ENCODE measurements at regions not wholly inside any gene's neighbourhood (a gene's known extent, or its start where the extent isn't known, plus 50 kb on each side); places are given as distances from the start of the nearest gene placed in this dataset.
"Not testable (repeated sequence)": the region's sequence is repeated elsewhere in the genome, so short reads cannot be mapped to it uniquely, and the experiment has no call there.

GRCh38 chr3:83218383-83219200 is 1457.1 kb upstream of the GBE1 start:
- no peak overlapping the region for H3K27ac ChIP-seq (ENCODE audit: low read depth, low read length)
- no peaks in the 10 kb centered on the region for H3K36me3 ChIP-seq (ENCODE audit: control insufficient read depth, low read length)
- no peaks in the 10 kb centered on the region for H3F3A ChIP-seq (ENCODE audit: control insufficient read depth, insufficient read depth)
- no peaks in the 10 kb centered on the region for H4K20me1 ChIP-seq (ENCODE audit: control insufficient read depth, insufficient read depth, low read depth, low read length)
- H3K27me3 ChIP-seq (ENCODE audit: control insufficient read depth, low read length), result no peaks in the 10 kb centered on the region
- TF ChIP-seq EZH2phosphoT487 (IDR thresholded peaks at IDR 0.05; ENCODE audit: borderline replicate concordance, low read length), result no peak
- TF ChIP-seq, protein P1, sequence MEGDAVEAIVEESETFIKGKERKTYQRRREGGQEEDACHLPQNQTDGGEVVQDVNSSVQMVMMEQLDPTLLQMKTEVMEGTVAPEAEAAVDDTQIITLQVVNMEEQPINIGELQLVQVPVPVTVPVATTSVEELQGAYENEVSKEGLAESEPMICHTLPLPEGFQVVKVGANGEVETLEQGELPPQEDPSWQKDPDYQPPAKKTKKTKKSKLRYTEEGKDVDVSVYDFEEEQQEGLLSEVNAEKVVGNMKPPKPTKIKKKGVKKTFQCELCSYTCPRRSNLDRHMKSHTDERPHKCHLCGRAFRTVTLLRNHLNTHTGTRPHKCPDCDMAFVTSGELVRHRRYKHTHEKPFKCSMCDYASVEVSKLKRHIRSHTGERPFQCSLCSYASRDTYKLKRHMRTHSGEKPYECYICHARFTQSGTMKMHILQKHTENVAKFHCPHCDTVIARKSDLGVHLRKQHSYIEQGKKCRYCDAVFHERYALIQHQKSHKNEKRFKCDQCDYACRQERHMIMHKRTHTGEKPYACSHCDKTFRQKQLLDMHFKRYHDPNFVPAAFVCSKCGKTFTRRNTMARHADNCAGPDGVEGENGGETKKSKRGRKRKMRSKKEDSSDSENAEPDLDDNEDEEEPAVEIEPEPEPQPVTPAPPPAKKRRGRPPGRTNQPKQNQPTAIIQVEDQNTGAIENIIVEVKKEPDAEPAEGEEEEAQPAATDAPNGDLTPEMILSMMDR (IDR thresholded peaks at IDR 0.05; ENCODE audit: low read depth, low read length, poor library complexity, severe bottlenecking), result no peak
- H3K4me2 ChIP-seq (ENCODE audit: low read length), result no peak overlapping the region
- H3K9me3 ChIP-seq (ENCODE audit: control insufficient read depth, insufficient read depth, low read length), result no peaks in the 10 kb centered on the region; the same call in 1 of the 2 replicates
- no peaks in the 10 kb centered on the region for H3K79me2 ChIP-seq (ENCODE audit: control insufficient read depth, low read length)
- no peaks in the 10 kb centered on the region for H3K4me1 ChIP-seq (ENCODE audit: control insufficient read depth, low read length)
- no peaks in the 10 kb centered on the region for H3K9me2 ChIP-seq (replicated peaks; ENCODE audit: control insufficient read depth, low read length)
- no peak overlapping the region for H3K4me3 ChIP-seq (ENCODE audit: low read length)

GRCh38 chr3:83217595-83218118 is 1456.2 kb upstream of the GBE1 start:
- not testable (repeated sequence) for H4K20me1 ChIP-seq (ENCODE audit: control insufficient read depth, insufficient read depth, low read depth, low read length); H3K9me3 ChIP-seq (ENCODE audit: control insufficient read depth, insufficient read depth, low read length); H3K79me2 ChIP-seq (ENCODE audit: control insufficient read depth, low read length); H3K36me3 ChIP-seq (ENCODE audit: control insufficient read depth, low read length); H3K4me2 ChIP-seq (ENCODE audit: low read length); H3K4me1 ChIP-seq (ENCODE audit: control insufficient read depth, low read length); H3K4me3 ChIP-seq (ENCODE audit: low read length); H3K9me2 ChIP-seq (replicated peaks; ENCODE audit: control insufficient read depth, low read length); H3K27ac ChIP-seq (ENCODE audit: low read depth, low read length); H3F3A ChIP-seq (ENCODE audit: control insufficient read depth, insufficient read depth); H3K27me3 ChIP-seq (ENCODE audit: control insufficient read depth, low read length)

DNA sequence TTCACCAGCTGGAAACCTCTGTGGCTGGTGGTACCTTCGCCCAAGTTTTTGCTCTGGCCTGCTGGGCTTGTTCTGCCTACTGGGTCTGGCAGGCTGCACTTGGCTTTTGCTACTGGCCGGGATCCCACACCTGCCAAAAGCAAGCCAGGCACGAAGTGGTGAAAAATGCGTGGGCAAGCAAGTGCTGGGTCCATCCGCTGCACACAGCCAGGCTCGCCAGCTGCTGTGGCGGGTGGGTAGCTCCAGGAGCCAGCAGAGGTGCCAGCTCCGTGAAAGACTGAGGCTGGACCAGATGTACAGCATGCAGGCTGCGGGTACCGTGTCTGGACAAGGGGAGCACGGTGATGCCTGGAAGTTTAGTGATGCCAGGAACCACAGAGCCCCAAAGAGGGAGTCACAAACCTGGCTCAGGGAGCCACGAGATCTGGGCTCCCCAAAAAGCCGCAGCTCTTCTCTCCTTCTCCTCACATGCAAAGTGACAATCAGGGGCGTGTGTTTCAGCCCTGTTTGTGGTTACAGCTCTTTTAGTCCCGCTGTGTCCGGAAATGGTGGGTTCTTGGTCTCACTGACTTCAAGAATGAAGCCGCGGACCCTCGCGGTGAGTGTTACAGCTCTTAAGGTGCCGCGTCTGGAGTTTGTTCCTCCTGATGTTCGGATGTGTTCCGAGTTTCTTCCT is 1455.6 kb upstream of the GBE1 start:
- Histone ChIP-seq H3K4me1 (ENCODE audit: control insufficient read depth, low read length) (no peaks in the 10 kb centered on the region), H3K4me2 (ENCODE audit: low read length) (no peak overlapping the region), H3F3A (ENCODE audit: control insufficient read depth, insufficient read depth) (no peaks in the 10 kb centered on the region), H3K36me3 (ENCODE audit: control insufficient read depth, low read length) (no peaks in the 10 kb centered on the region), H3K27me3 (ENCODE audit: control insufficient read depth, low read length) (no peaks in the 10 kb centered on the region), H3K4me3 (ENCODE audit: low read length) (no peak overlapping the region), H3K9me2 (replicated peaks; ENCODE audit: control insufficient read depth, low read length) (no peaks in the 10 kb centered on the region), H3K27ac (ENCODE audit: low read depth, low read length) (no peak overlapping the region), H3K9me3 (ENCODE audit: control insufficient read depth, insufficient read depth, low read length) (no peaks in the 10 kb centered on the region; the same call in 1 of the 2 replicates), H4K20me1 (ENCODE audit: control insufficient read depth, insufficient read depth, low read depth, low read length) (no peaks in the 10 kb centered on the region), H3K79me2 (ENCODE audit: control insufficient read depth, low read length) (no peaks in the 10 kb centered on the region)
- no peak for TF ChIP-seq EZH2phosphoT487 (IDR thresholded peaks at IDR 0.05; ENCODE audit: borderline replicate concordance, low read length)
- TF ChIP-seq, protein P1 (IDR thresholded peaks at IDR 0.05; ENCODE audit: low read depth, low read length, poor library complexity, severe bottlenecking), result no peak

GRCh38 chr3:83195243-83195642 is 1433.8 kb upstream of the GBE1 start:
- Histone ChIP-seq H3F3A (ENCODE audit: control insufficient read depth, insufficient read depth) (no peaks in the 10 kb centered on the region), H3K9me2 (replicated peaks; ENCODE audit: control insufficient read depth, low read length) (no peaks in the 10 kb centered on the region), H3K4me1 (ENCODE audit: control insufficient read depth, low read length) (no peaks in the 10 kb centered on the region), H3K27me3 (ENCODE audit: control insufficient read depth, low read length) (no peaks in the 10 kb centered on the region), H3K9me3 (ENCODE audit: control insufficient read depth, insufficient read depth, low read length) (no peaks in the 10 kb centered on the region), H3K36me3 (ENCODE audit: control insufficient read depth, low read length) (no peaks in the 10 kb centered on the region), H3K79me2 (ENCODE audit: control insufficient read depth, low read length) (no peaks in the 10 kb centered on the region), H3K27ac (ENCODE audit: low read depth, low read length) (no peak overlapping the region), H4K20me1 (ENCODE audit: control insufficient read depth, insufficient read depth, low read depth, low read length) (no peaks in the 10 kb centered on the region), H3K4me2 (ENCODE audit: low read length) (no peak overlapping the region), H3K4me3 (ENCODE audit: low read length) (no peak overlapping the region)
- TF ChIP-seq, protein P1 (IDR thresholded peaks at IDR 0.05; ENCODE audit: low read depth, low read length, poor library complexity, severe bottlenecking), result no peak
- TF ChIP-seq EZH2phosphoT487 (IDR thresholded peaks at IDR 0.05; ENCODE audit: borderline replicate concordance, low read length), result no peak
